ENCODE measurements at regions not wholly inside any gene's neighbourhood (a gene's known extent, or its start where the extent isn't known, plus 50 kb on each side); places are given as distances from the start of the nearest gene placed in this dataset.
A peak's percentile ranks its signal among the peaks of the same experiment; 100 is the strongest.

- TF ChIP-seq, protein P1, sequence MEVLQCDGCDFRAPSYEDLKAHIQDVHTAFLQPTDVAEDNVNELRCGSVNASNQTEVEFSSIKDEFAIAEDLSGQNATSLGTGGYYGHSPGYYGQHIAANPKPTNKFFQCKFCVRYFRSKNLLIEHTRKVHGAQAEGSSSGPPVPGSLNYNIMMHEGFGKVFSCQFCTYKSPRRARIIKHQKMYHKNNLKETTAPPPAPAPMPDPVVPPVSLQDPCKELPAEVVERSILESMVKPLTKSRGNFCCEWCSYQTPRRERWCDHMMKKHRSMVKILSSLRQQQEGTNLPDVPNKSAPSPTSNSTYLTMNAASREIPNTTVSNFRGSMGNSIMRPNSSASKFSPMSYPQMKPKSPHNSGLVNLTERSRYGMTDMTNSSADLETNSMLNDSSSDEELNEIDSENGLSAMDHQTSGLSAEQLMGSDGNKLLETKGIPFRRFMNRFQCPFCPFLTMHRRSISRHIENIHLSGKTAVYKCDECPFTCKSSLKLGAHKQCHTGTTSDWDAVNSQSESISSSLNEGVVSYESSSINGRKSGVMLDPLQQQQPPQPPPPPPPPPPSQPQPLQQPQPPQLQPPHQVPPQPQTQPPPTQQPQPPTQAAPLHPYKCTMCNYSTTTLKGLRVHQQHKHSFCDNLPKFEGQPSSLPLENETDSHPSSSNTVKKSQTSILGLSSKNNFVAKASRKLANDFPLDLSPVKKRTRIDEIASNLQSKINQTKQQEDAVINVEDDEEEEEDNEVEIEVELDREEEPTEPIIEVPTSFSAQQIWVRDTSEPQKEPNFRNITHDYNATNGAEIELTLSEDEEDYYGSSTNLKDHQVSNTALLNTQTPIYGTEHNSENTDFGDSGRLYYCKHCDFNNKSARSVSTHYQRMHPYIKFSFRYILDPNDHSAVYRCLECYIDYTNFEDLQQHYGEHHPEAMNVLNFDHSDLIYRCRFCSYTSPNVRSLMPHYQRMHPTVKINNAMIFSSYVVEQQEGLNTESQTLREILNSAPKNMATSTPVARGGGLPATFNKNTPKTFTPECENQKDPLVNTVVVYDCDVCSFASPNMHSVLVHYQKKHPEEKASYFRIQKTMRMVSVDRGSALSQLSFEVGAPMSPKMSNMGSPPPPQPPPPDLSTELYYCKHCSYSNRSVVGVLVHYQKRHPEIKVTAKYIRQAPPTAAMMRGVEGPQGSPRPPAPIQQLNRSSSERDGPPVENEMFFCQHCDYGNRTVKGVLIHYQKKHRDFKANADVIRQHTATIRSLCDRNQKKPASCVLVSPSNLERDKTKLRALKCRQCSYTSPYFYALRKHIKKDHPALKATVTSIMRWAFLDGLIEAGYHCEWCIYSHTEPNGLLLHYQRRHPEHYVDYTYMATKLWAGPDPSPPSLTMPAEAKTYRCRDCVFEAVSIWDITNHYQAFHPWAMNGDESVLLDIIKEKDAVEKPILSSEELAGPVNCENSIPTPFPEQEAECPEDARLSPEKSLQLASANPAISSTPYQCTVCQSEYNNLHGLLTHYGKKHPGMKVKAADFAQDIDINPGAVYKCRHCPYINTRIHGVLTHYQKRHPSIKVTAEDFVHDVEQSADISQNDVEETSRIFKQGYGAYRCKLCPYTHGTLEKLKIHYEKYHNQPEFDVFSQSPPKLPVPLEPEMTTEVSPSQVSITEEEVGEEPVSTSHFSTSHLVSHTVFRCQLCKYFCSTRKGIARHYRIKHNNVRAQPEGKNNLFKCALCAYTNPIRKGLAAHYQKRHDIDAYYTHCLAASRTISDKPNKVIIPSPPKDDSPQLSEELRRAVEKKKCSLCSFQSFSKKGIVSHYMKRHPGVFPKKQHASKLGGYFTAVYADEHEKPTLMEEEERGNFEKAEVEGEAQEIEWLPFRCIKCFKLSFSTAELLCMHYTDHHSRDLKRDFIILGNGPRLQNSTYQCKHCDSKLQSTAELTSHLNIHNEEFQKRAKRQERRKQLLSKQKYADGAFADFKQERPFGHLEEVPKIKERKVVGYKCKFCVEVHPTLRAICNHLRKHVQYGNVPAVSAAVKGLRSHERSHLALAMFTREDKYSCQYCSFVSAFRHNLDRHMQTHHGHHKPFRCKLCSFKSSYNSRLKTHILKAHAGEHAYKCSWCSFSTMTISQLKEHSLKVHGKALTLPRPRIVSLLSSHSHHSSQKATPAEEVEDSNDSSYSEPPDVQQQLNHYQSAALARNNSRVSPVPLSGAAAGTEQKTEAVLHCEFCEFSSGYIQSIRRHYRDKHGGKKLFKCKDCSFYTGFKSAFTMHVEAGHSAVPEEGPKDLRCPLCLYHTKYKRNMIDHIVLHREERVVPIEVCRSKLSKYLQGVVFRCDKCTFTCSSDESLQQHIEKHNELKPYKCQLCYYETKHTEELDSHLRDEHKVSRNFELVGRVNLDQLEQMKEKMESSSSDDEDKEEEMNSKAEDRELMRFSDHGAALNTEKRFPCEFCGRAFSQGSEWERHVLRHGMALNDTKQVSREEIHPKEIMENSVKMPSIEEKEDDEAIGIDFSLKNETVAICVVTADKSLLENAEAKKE (CRISPR knock-in tag; IDR thresholded peaks at IDR 0.05): no peak
- TF ChIP-seq EZH2 (IDR thresholded peaks at IDR 0.05; ENCODE audit: low read depth, unreplicated experiment): no peak
Measured at GRCh38 chr21:39114871-39115575, 68.2 kb downstream of the PSMG1 start (continued).

DNA sequence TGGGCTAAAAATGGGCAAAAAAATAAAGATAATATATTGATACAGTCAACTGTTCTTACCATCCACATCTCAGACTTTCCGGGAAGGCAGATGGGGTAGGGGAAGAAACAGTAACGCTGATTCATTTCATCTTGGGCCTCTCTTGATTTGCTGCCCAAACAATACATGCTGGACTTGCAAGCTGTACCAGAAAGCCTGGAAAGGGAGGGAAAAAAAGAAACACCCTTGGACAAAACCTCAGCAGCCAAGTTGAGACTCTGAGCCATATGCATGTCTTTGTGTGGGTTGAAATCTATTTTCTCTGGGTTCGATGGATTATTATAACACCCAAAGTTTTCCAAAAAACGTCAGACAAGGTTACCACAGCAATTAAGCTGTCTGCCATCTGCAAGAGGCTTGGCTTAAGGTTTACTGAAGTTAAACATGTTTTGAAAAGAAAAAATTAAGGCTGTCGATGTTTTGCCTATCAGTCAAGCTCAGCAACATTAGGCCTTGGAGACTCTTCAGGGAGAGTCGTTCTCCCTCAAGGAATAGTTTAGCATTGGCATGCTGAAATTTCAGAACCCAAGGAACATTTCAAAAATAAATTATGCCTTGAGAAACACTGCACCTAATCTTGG lies 71.2 kb downstream of the PSMG1 start:
- H3K36me3 Mint-ChIP-seq (ENCODE audit: low read depth): no peaks in the 10 kb centered on the region

More for the DNA sequence above, 71.2 kb downstream of the PSMG1 start:
- peaks cover 13% of the 10 kb centered on the region; the same call in 1 of the 2 replicates for H3K9me2 ChIP-seq (ENCODE audit: insufficient read depth)
- Mint-ChIP-seq H3K4me1 (no peaks in the 10 kb centered on the region), H3K4me3 (no peak overlapping the region), H3K27ac (no peak overlapping the region), H3K27me3 (ENCODE audit: insufficient read depth, low read depth, poor library complexity) (peaks cover 6% of the 10 kb centered on the region), H3K9me3 (no peaks in the 10 kb centered on the region)
- H4K20me1 ChIP-seq (replicated peaks; ENCODE audit: insufficient read depth): no peaks in the 10 kb centered on the region
- no peak for DNase-seq (ENCODE audit: low spot score)
- TF ChIP-seq ZNF331 (CRISPR knock-in tag; IDR thresholded peaks at IDR 0.05; ENCODE audit: low read depth) (no peak), EZH2phosphoT487 (IDR thresholded peaks at IDR 0.05; ENCODE audit: unreplicated experiment) (no peak), CTCF (conservative IDR thresholded peaks at IDR 0.05; ENCODE audit: low read depth in 2 of 2) (no peak), ETS1 (IDR thresholded peaks at IDR 0.05) (no peak)
- H3K27ac ChIP-seq (ENCODE audit: low read depth): no peak overlapping the region
- no peaks in the 10 kb centered on the region for H3K36me3 ChIP-seq (ENCODE audit: insufficient read depth)
- H2AFZ ChIP-seq: peak overlapping the region; percentile 40; the same call in 1 of the 2 replicates
- no peak for ATAC-seq
- no peak overlapping the region for H3K4me3 ChIP-seq
- no peaks in the 10 kb centered on the region for H3K27me3 ChIP-seq (ENCODE audit: insufficient read depth)
- H3K79me2 ChIP-seq (replicated peaks; ENCODE audit: insufficient read depth): no peaks in the 10 kb centered on the region
- H3K4me2 ChIP-seq: no peak overlapping the region
- no peaks in the 10 kb centered on the region for H3F3A ChIP-seq (replicated peaks; ENCODE audit: low read depth)
- H3K4me1 ChIP-seq (ENCODE audit: insufficient read depth): no peaks in the 10 kb centered on the region
